HepG2 (cell line): ENCODE measurements at regions not wholly inside any gene's neighbourhood (a gene's known extent, or its start where the extent isn't known, plus 50 kb on each side); places are given as distances from the start of the nearest gene placed in this dataset.

ENCODE experiments used
- ATAC-seq: fragments of 200-7000 bp; cut with Tn5 transposase; 3 replicates; pipeline ENCODE4 v1.9.1; 2020; ENCODE audit warnings: mild to moderate bottlenecking, moderate library complexity
- BruUV-seq: library from RNA; stranded (reverse); fragments of 400-500 nt; replicated peaks from 2 replicates; lab custom pipeline; 2021; lab: Mats Ljungman, UMichigan
- CTCF ChIA-PET: fragments of 300-600 bp; formaldehyde crosslinking; extraction: SDS; loops from one replicate; lab custom pipeline; 2021; ENCODE audit warnings: low total read pairs, inconsistent platforms, low intra/inter-chr PET ratio; lab: Yijun Ruan, JAX
- POLR2A ChIA-PET: fragments of 350-600 bp; sonication (Branson Sonifier 250); formaldehyde crosslinking; loops from one replicate; lab custom pipeline; 2020; ENCODE audit warnings: antibody characterized with exemption, inconsistent platforms; lab: Yijun Ruan, JAX
- DNase-seq: peaks from one replicate; pipeline ENCODE4 v3.0.0-alpha.2; 2015; ENCODE audit warnings: low spot score
- FAIRE-seq: peaks from 3 replicates; lab custom pipeline; 2011; peaks lifted over from hg19 to GRCh38; lab: Jason Lieb, UNC
- H2AFZ ChIP-seq: one replicate; pipeline ENCODE4 v1.6.1; 2011; ENCODE audit warnings: low read length, inconsistent platforms
- H3K27ac ChIP-seq: fragments of 300-600 bp; 3 replicates; pipeline ENCODE4 v1.8.0; 2011; ENCODE audit warnings: mixed run types, mild to moderate bottlenecking, mixed read lengths, low read length, inconsistent platforms; ENCODE audit not compliant: insufficient read depth; ENCODE audit errors: extremely low read length
- H3K27me3 ChIP-seq, 2 experiments: fragments of 200-600 bp in 1 of 2; 2 replicates in 1 of 2; 3 replicates in 1 of 2; pipeline versions ENCODE4 v1.6.0 to v1.8.0; 2011; ENCODE audit warnings: low read length in 2 of 2, mild to moderate bottlenecking in 2 of 2, moderate library complexity in 2 of 2, inconsistent platforms in 1 of 2; ENCODE audit not compliant: insufficient read depth in 2 of 2, control insufficient read depth in 1 of 2
- H3K36me3 ChIP-seq, 2 experiments: fragments of 200-600 bp in 1 of 2; replicated peaks in 1 of 2; 2 replicates in 1 of 2; 3 replicates in 1 of 2; pipeline versions ENCODE4 v1.5.1 to v1.8.0; 2011; ENCODE audit warnings: low read length in 2 of 2, inconsistent platforms in 1 of 2; ENCODE audit not compliant: insufficient read depth in 2 of 2, control insufficient read depth in 1 of 2
- H3K4me1 ChIP-seq: 2 replicates; pipeline ENCODE4 v1.5.1; 2012; ENCODE audit warnings: low read length, inconsistent platforms; ENCODE audit not compliant: insufficient read depth
- H3K4me2 ChIP-seq: 2 replicates; pipeline ENCODE4 v1.6.0; 2011; ENCODE audit warnings: low read depth, low read length, inconsistent platforms
- H3K4me3 ChIP-seq, 3 experiments: fragments of 200-600 bp in 1 of 3; sonication (generic), shearing (Covaris generic) in 1 of 3; replicated peaks in 1 of 3; 2 replicates each; pipeline ENCODE4 v1.5.1; 2011 to 2016; ENCODE audit warnings: low read length in 3 of 3, inconsistent platforms in 2 of 3, low read depth in 2 of 3, mild to moderate bottlenecking in 2 of 3, control low read depth in 1 of 3, mixed read lengths in 1 of 3; ENCODE audit not compliant: insufficient read depth in 1 of 3
- H3K79me2 ChIP-seq: one replicate; pipeline ENCODE4 v1.6.1; 2011; ENCODE audit warnings: low read length, inconsistent platforms; ENCODE audit not compliant: insufficient read depth
- H3K9ac ChIP-seq: 2 replicates; pipeline ENCODE4 v1.6.0; 2011; ENCODE audit warnings: mild to moderate bottlenecking, low read depth, low read length, inconsistent platforms; ENCODE audit not compliant: insufficient read depth
- H3K9me3 ChIP-seq: 2 replicates; pipeline ENCODE4 v1.5.1; 2012; ENCODE audit warnings: mild to moderate bottlenecking, low read length
- H4K20me1 ChIP-seq: 2 replicates; pipeline ENCODE4 v1.6.0; 2011; ENCODE audit warnings: inconsistent platforms, mild to moderate bottlenecking, low read length, moderate library complexity; ENCODE audit not compliant: insufficient read depth
- CHCHD3 ChIP-seq: sonication (generic); formaldehyde crosslinking; IDR thresholded peaks from 2 replicates; pipeline ENCODE4 v1.8.0; 2022; ENCODE audit warnings: mild to moderate bottlenecking, missing genetic modification reagents, moderate library complexity
- HDAC6 ChIP-seq: fragments of 200-600 bp; sonication (generic); IDR thresholded peaks from 2 replicates; pipeline ENCODE4 v1.7.0; 2017; ENCODE audit warnings: mild to moderate bottlenecking, antibody characterized with exemption, low read length, low read depth
- KLF12 ChIP-seq: sonication (generic); formaldehyde crosslinking; IDR thresholded peaks from 2 replicates; pipeline ENCODE4 v1.4.0; 2020; ENCODE audit warnings: missing genetic modification reagents, borderline replicate concordance
- MAFF ChIP-seq: IDR thresholded peaks from 2 replicates; pipeline ENCODE4 v1.6.1; 2011; ENCODE audit warnings: low read depth, low read length, improper control_type of control experiment
- MYC ChIP-seq: sonication (generic); formaldehyde crosslinking; IDR thresholded peaks from 2 replicates; pipeline ENCODE4 v1.9.0; 2021; ENCODE audit warnings: missing genetic modification reagents, borderline replicate concordance
- PAF1 ChIP-seq: IDR thresholded peaks from 2 replicates; pipeline ENCODE4 v1.6.1; 2016; ENCODE audit warnings: missing genetic modification reagents, missing compliant biosample characterization
- REL ChIP-seq: sonication (generic); formaldehyde crosslinking; conservative IDR thresholded peaks from 2 replicates; pipeline ENCODE4 v1.8.0; 2022; ENCODE audit warnings: mild to moderate bottlenecking, missing genetic modification reagents, moderate library complexity
- SKIL ChIP-seq: sonication (generic); formaldehyde crosslinking; IDR thresholded peaks from 2 replicates; pipeline ENCODE4 v1.8.0; 2022; ENCODE audit warnings: missing genetic modification reagents, mild to moderate bottlenecking, moderate library complexity, borderline replicate concordance
- SNAPC5 ChIP-seq: sonication (generic); formaldehyde crosslinking; IDR thresholded peaks from 2 replicates; pipeline ENCODE4 v1.8.1; 2023; ENCODE audit warnings: mild to moderate bottlenecking, missing genetic modification reagents, borderline replicate concordance
- SP1 ChIP-seq, 2 experiments: fragments of 450-650 bp in 1 of 2; sonication (generic) in 1 of 2; formaldehyde crosslinking in 1 of 2; IDR thresholded peaks; 2 replicates each; pipeline versions ENCODE4 v1.4.0 to v1.6.1; 2016 to 2020; ENCODE audit warnings: missing genetic modification reagents in 1 of 2
- ZBTB38 ChIP-seq: sonication (generic); formaldehyde crosslinking; IDR thresholded peaks from 2 replicates; pipeline ENCODE4 v1.5.1; 2020; ENCODE audit warnings: mild to moderate bottlenecking, missing genetic modification reagents
- ZEB1 ChIP-seq: IDR thresholded peaks from 2 replicates; pipeline ENCODE4 v1.6.1; 2012; ENCODE audit warnings: mild to moderate bottlenecking, low read depth, inconsistent platforms; ENCODE audit not compliant: insufficient replicate concordance
- ZFX ChIP-seq: sonication (generic); formaldehyde crosslinking; IDR thresholded peaks from 2 replicates; pipeline ENCODE4 v1.4.0; 2020; ENCODE audit warnings: mild to moderate bottlenecking, low read depth, missing genetic modification reagents, moderate library complexity
- ZNF317 ChIP-seq: sonication (generic); formaldehyde crosslinking; IDR thresholded peaks from 2 replicates; pipeline ENCODE4 v1.5.0; 2020; ENCODE audit warnings: mild to moderate bottlenecking, missing genetic modification reagents
- ZNF431 ChIP-seq: sonication (generic); formaldehyde crosslinking; IDR thresholded peaks from 2 replicates; pipeline ENCODE4 v1.9.0; 2022; ENCODE audit warnings: missing genetic modification reagents, low read depth, mild to moderate bottlenecking, borderline replicate concordance
- ZNF570 ChIP-seq: sonication (generic); formaldehyde crosslinking; IDR thresholded peaks from 2 replicates; pipeline ENCODE4 v1.4.0; 2020; ENCODE audit warnings: mild to moderate bottlenecking, missing genetic modification reagents, borderline replicate concordance
- ZNF703 ChIP-seq: sonication (generic); formaldehyde crosslinking; IDR thresholded peaks from 2 replicates; pipeline ENCODE4 v1.5.1; 2020; ENCODE audit warnings: missing genetic modification reagents, mild to moderate bottlenecking, moderate library complexity, borderline replicate concordance
- ZNF766 ChIP-seq: sonication (generic); formaldehyde crosslinking; IDR thresholded peaks from 2 replicates; pipeline ENCODE4 v1.5.0; 2020; ENCODE audit warnings: missing genetic modification reagents, borderline replicate concordance
- WGBS: methylation state at CpG from one replicate; pipeline ENCODE4 v1.1.6; 2017; ENCODE audit warnings: low lambda C conversion rate; 5-methylcytosine and 5-hydroxymethylcytosine counted together
- in situ Hi-C: cut with HindIII; loops from 2 replicates; pipeline ENCODE4 v1.10.0; 2017; ENCODE audit warnings: low pct_unique_long_range_greater_than_20kb; ENCODE audit not compliant: extremely low pct_ligation_motif_present
- intact Hi-C: fragments of 100-400 bp; cut with micrococcal nuclease; formaldehyde crosslinking; loops from one replicate; pipeline ENCODE4 v1.10.0; 2022; ENCODE audit not compliant: unreplicated experiment
- TF ChIP-seq, protein P1 (sequence below): sonication (generic); formaldehyde crosslinking; IDR thresholded peaks from 2 replicates; pipeline ENCODE4 v1.4.0; 2020; ENCODE audit warnings: missing genetic modification reagents, mild to moderate bottlenecking, borderline replicate concordance

- TF ChIP-seq CHCHD3 (no peak), ZNF431 (CRISPR knock-in tag) (no peak)
- TF ChIP-seq, protein P1, sequence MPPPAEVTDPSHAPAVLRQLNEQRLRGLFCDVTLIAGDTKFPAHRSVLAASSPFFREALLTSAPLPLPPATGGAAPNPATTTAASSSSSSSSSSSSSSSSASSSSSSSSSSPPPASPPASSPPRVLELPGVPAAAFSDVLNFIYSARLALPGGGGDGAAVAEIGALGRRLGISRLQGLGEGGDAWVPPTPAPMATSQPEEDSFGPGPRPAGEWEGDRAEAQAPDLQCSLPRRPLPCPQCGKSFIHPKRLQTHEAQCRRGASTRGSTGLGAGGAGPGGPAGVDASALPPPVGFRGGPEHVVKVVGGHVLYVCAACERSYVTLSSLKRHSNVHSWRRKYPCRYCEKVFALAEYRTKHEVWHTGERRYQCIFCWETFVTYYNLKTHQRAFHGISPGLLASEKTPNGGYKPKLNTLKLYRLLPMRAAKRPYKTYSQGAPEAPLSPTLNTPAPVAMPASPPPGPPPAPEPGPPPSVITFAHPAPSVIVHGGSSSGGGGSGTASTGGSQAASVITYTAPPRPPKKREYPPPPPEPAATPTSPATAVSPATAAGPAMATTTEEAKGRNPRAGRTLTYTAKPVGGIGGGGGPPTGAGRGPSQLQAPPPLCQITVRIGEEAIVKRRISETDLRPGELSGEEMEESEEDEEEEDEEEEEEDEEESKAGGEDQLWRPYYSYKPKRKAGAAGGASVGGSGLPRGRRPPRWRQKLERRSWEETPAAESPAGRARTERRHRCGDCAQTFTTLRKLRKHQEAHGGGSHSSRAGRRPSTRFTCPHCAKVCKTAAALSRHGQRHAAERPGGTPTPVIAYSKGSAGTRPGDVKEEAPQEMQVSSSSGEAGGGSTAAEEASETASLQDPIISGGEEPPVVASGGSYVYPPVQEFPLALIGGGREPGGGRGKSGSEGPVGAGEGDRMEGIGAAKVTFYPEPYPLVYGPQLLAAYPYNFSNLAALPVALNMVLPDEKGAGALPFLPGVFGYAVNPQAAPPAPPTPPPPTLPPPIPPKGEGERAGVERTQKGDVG (CRISPR knock-in tag) = no peak
Observed at GRCh38 chr21:28791595-28792282, 200.9 kb downstream of the LTN1 start (continued).

- no peak overlapping the region for H3K27ac ChIP-seq
- H3K9ac ChIP-seq = no peak overlapping the region
- no peaks in the 10 kb centered on the region for H3K9me3 ChIP-seq
- no peaks in the 10 kb centered on the region for H3K36me3 ChIP-seq
- in situ Hi-C loops = no loop called here
- no peak for DNase-seq
- no peak overlapping the region for H2AFZ ChIP-seq
- POLR2A ChIA-PET = no interaction called here
- H3K4me1 ChIP-seq = no peaks in the 10 kb centered on the region
- no peaks in the 10 kb centered on the region for H4K20me1 ChIP-seq
- H3K4me3 ChIP-seq = no peak overlapping the region
- H3K79me2 ChIP-seq = no peaks in the 10 kb centered on the region
- intact Hi-C loops = no loop called here
- no peak overlapping the region for H3K4me2 ChIP-seq
- BruUV-seq = no TSS peak
- no peak for ATAC-seq
- 51% methylated on average over 3 of the region's 3 CpGs for WGBS
- no peak for FAIRE-seq
- CTCF ChIA-PET = no interaction called here
- H3K27me3 ChIP-seq = no peaks in the 10 kb centered on the region
- TF ChIP-seq HDAC6 = no peak
- no peak for TF ChIP-seq ZNF703 (CRISPR knock-in tag)
- no peak for TF ChIP-seq PAF1 (CRISPR knock-in tag)
- TF ChIP-seq ZNF570 (CRISPR knock-in tag) = no peak
- no peak for TF ChIP-seq SKIL (CRISPR knock-in tag)
- no peak for TF ChIP-seq SNAPC5 (CRISPR knock-in tag)
- no peak for TF ChIP-seq MAFF
- no peak for TF ChIP-seq REL (CRISPR knock-in tag)
- TF ChIP-seq KLF12 (CRISPR knock-in tag) = no peak
- no peak for TF ChIP-seq ZNF766 (CRISPR knock-in tag)
- no peak for TF ChIP-seq ZBTB38 (CRISPR knock-in tag)
- no peak for TF ChIP-seq ZEB1
- no peak for TF ChIP-seq ZFX
- TF ChIP-seq MYC (CRISPR knock-in tag) = no peak
- TF ChIP-seq ZNF317 (CRISPR knock-in tag) = no peak
- no peak for TF ChIP-seq SP1 (IDR thresholded peaks at IDR 0.05)
- TF ChIP-seq SP1 (CRISPR knock-in tag; IDR thresholded peaks at IDR 0.05) = no peak
Observed at GRCh38 chr21:28790335-28790734, 202.3 kb downstream of the LTN1 start.
